SK-N-SH treated with all-trans-retinoic acid at 6 μM for 48 hours (cell line): ENCODE measurements at regions not wholly inside any gene's neighbourhood (a gene's known extent, or its start where the extent isn't known, plus 50 kb on each side); places are given as distances from the start of the nearest gene placed in this dataset.

Source experiments
- ARNTL ChIP-seq: fragments of 450-650 bp; formaldehyde crosslinking; IDR thresholded peaks from 2 replicates; pipeline ENCODE4 v1.5.0; 2020; ENCODE audit warnings: low read depth, mild to moderate bottlenecking, moderate library complexity, borderline replicate concordance
- CSDC2 ChIP-seq: fragments of 250-450 bp; sonication (Bioruptor Pico); IDR thresholded peaks from 2 replicates; pipeline ENCODE4 v1.5.0; 2020; ENCODE audit warnings: mild to moderate bottlenecking, moderate library complexity
- ESRRG ChIP-seq: fragments of 250-450 bp; sonication (Bioruptor Pico); IDR thresholded peaks from 2 replicates; pipeline ENCODE4 v1.6.1; 2021; ENCODE audit warnings: mild to moderate bottlenecking
- GLIS3 ChIP-seq: fragments of 250-450 bp; sonication (Bioruptor Pico); IDR thresholded peaks from 2 replicates; pipeline ENCODE4 v1.5.0; 2020; ENCODE audit warnings: mild to moderate bottlenecking, moderate library complexity
- SNAI2 ChIP-seq: fragments of 250-450 bp; sonication (Bioruptor Pico); IDR thresholded peaks from 2 replicates; pipeline ENCODE4 v1.5.0; 2020; ENCODE audit warnings: mild to moderate bottlenecking, moderate library complexity
- TF ChIP-seq, protein P1 (sequence below): fragments of 250-450 bp; sonication (Bioruptor Pico); IDR thresholded peaks from 2 replicates; pipeline ENCODE4 v1.8.0; 2020; ENCODE audit warnings: mild to moderate bottlenecking, moderate library complexity, borderline replicate concordance
- TF ChIP-seq, protein P2 (sequence below): fragments of 250-450 bp; sonication (Bioruptor Pico); IDR thresholded peaks from 2 replicates; pipeline ENCODE4 v1.5.1; 2020; ENCODE audit warnings: low read depth, mild to moderate bottlenecking, moderate library complexity

DNA sequence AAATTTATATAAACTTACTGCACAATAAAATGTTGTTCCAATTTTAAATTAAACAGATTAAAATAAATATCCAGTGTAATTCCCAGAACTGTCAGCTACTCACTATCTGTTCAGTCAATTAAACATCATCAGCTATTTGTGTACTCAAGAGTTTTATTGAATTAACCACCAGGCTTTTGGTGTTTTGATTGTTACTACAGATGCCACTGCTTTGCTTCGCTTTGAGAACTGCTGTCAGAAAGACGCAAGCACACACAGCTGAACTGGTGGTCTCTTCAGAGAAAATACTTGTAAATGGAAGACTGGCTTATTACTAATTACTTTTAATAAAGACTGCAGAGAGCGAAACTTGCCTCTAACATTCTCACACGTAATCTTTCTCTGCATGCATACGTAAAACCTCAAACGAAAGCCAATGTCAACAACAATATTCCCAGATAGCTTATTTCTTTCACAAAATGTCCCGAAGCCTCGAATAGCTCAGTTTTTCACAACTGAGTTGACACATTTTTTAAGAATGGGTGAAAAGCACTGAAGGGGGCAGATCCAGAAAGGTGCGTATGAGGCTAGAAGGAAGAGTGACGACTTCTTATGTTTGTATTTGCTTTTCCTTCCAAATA lies 259.6 kb upstream of the RPS23 start:
- TF ChIP-seq SNAI2 (CRISPR knock-in tag) = no peak
- TF ChIP-seq, protein P1, sequence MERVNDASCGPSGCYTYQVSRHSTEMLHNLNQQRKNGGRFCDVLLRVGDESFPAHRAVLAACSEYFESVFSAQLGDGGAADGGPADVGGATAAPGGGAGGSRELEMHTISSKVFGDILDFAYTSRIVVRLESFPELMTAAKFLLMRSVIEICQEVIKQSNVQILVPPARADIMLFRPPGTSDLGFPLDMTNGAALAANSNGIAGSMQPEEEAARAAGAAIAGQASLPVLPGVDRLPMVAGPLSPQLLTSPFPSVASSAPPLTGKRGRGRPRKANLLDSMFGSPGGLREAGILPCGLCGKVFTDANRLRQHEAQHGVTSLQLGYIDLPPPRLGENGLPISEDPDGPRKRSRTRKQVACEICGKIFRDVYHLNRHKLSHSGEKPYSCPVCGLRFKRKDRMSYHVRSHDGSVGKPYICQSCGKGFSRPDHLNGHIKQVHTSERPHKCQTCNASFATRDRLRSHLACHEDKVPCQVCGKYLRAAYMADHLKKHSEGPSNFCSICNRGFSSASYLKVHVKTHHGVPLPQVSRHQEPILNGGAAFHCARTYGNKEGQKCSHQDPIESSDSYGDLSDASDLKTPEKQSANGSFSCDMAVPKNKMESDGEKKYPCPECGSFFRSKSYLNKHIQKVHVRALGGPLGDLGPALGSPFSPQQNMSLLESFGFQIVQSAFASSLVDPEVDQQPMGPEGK (CRISPR knock-in tag) = no peak
- TF ChIP-seq CSDC2 (CRISPR knock-in tag) = no peak
- TF ChIP-seq ARNTL (CRISPR knock-in tag) = no peak
- TF ChIP-seq GLIS3 (CRISPR knock-in tag) = no peak
- TF ChIP-seq ESRRG (CRISPR knock-in tag) = no peak
- TF ChIP-seq, protein P2, sequence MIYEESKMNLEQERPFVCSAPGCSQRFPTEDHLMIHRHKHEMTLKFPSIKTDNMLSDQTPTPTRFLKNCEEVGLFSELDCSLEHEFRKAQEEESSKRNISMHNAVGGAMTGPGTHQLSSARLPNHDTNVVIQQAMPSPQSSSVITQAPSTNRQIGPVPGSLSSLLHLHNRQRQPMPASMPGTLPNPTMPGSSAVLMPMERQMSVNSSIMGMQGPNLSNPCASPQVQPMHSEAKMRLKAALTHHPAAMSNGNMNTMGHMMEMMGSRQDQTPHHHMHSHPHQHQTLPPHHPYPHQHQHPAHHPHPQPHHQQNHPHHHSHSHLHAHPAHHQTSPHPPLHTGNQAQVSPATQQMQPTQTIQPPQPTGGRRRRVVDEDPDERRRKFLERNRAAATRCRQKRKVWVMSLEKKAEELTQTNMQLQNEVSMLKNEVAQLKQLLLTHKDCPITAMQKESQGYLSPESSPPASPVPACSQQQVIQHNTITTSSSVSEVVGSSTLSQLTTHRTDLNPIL (CRISPR knock-in tag) = no peak
